ENCODE measurements at regions not wholly inside any gene's neighbourhood (a gene's known extent, or its start where the extent isn't known, plus 50 kb on each side); places are given as distances from the start of the nearest gene placed in this dataset.

GRCh38 chr2:45318686-45319085 lies 292.4 kb downstream of the SRBD1 start:
- no peak for TF ChIP-seq SPI1 (IDR thresholded peaks at IDR 0.05; ENCODE audit: borderline replicate concordance, low read depth)
- no peak for TF ChIP-seq POLR2AphosphoS5 (IDR thresholded peaks at IDR 0.05; ENCODE audit: low read depth)
- TF ChIP-seq CTCF (IDR thresholded peaks at IDR 0.05; ENCODE audit: insufficient read depth, low read length), result no peak
- TF ChIP-seq GABPA (IDR thresholded peaks at IDR 0.05; ENCODE audit: low read depth), result no peak
- no peak for TF ChIP-seq REST (IDR thresholded peaks at IDR 0.05; ENCODE audit: insufficient replicate concordance, low read depth)
- no peak overlapping the region for H3K4me3 ChIP-seq (replicated peaks; ENCODE audit: insufficient read depth, low read length)
- H3K27me3 ChIP-seq (ENCODE audit: insufficient read depth, poor library complexity, severe bottlenecking), result no peaks in the 10 kb centered on the region
- no peak for DNase-seq (ENCODE audit: low read depth in 1 of 2, low spot score in 1 of 2)
- no peak overlapping the region for H3K27ac ChIP-seq (replicated peaks)

- DNase-seq (ENCODE audit: low read depth in 1 of 2, low spot score in 1 of 2), result no peak
- TF ChIP-seq POLR2AphosphoS5 (IDR thresholded peaks at IDR 0.05; ENCODE audit: low read depth) (no peak), SPI1 (IDR thresholded peaks at IDR 0.05; ENCODE audit: borderline replicate concordance, low read depth) (no peak), CTCF (IDR thresholded peaks at IDR 0.05; ENCODE audit: insufficient read depth, low read length) (no peak), REST (IDR thresholded peaks at IDR 0.05; ENCODE audit: insufficient replicate concordance, low read depth) (no peak), GABPA (IDR thresholded peaks at IDR 0.05; ENCODE audit: low read depth) (no peak)
- Histone ChIP-seq H3K27me3 (ENCODE audit: insufficient read depth, poor library complexity, severe bottlenecking) (no peaks in the 10 kb centered on the region), H3K4me3 (replicated peaks; ENCODE audit: insufficient read depth, low read length) (no peak overlapping the region), H3K27ac (replicated peaks) (no peak overlapping the region)
These were observed 294.3 kb downstream of the SRBD1 start for GRCh38 chr2:45316576-45317338.

GRCh38 chr2:45315861-45316260 lies 295.2 kb downstream of the SRBD1 start:
- no peaks in the 10 kb centered on the region for H3K27me3 ChIP-seq (ENCODE audit: insufficient read depth, poor library complexity, severe bottlenecking)
- H3K4me3 ChIP-seq (replicated peaks; ENCODE audit: insufficient read depth, low read length), result no peak overlapping the region
- no peak for DNase-seq (ENCODE audit: low read depth in 1 of 2, low spot score in 1 of 2)
- TF ChIP-seq REST (IDR thresholded peaks at IDR 0.05; ENCODE audit: insufficient replicate concordance, low read depth), result no peak
- TF ChIP-seq CTCF (IDR thresholded peaks at IDR 0.05; ENCODE audit: insufficient read depth, low read length), result no peak
- TF ChIP-seq POLR2AphosphoS5 (IDR thresholded peaks at IDR 0.05; ENCODE audit: low read depth), result no peak
- no peak for TF ChIP-seq SPI1 (IDR thresholded peaks at IDR 0.05; ENCODE audit: borderline replicate concordance, low read depth)
- TF ChIP-seq GABPA (IDR thresholded peaks at IDR 0.05; ENCODE audit: low read depth), result no peak
- H3K27ac ChIP-seq (replicated peaks), result no peak overlapping the region
